Prostate gland (tissue), 2 donors: ENCODE measurements at regions not wholly inside any gene's neighbourhood (a gene's known extent, or its start where the extent isn't known, plus 50 kb on each side); places are given as distances from the start of the nearest gene placed in this dataset.

ENCODE experiments used
- CTCF ChIP-seq, 4 experiments: fragments of 200-600 bp in 2 of 4; fragments of 450-650 bp in 2 of 4; sonication (generic) in 2 of 4; IDR thresholded peaks; 1 replicate in 3 of 4; 2 replicates in 1 of 4; pipeline ENCODE4 v1.5.1; 2016 to 2019; ENCODE audit warnings: antibody characterized with exemption in 4 of 4, mild to moderate bottlenecking in 2 of 4, moderate library complexity in 2 of 4
- POLR2A ChIP-seq: fragments of 450-650 bp; IDR thresholded peaks from one replicate; pipeline ENCODE4 v1.6.1; 2016; ENCODE audit warnings: antibody characterized with exemption, mild to moderate bottlenecking
- POLR2AphosphoS5 ChIP-seq: sonication (generic); formaldehyde crosslinking; IDR thresholded peaks from one replicate; pipeline ENCODE4 v1.6.1; 2017; ENCODE audit warnings: antibody characterized with exemption

GRCh38 chr3:176172492-176172891, 1024.8 kb downstream of the TBL1XR1 start:
- TF ChIP-seq POLR2A: no peak
- no peak for TF ChIP-seq CTCF (IDR thresholded peaks at IDR 0.05)
- no peak for TF ChIP-seq POLR2AphosphoS5
